Activated gamma-delta T cell treated with Interleukin-2 at 50 U/mL for 16 hours (primary cell): ENCODE measurements at regions not wholly inside any gene's neighbourhood (a gene's known extent, or its start where the extent isn't known, plus 50 kb on each side); places are given as distances from the start of the nearest gene placed in this dataset.

Source experiments
- DNase-seq: peaks from one replicate; pipeline ENCODE4 v3.0.0-alpha.2; 2020

GRCh38 chr6:41429506-41430504 is 94.4 kb downstream of the NCR2 start:
- no peak for DNase-seq

- no peak for DNase-seq
Observed at GRCh38 chr6:41430875-41431274, 95.5 kb downstream of the NCR2 start.

- DNase-seq, result no peak
Observed at GRCh38 chr6:41432280-41432679, 96.9 kb downstream of the NCR2 start.

- DNase-seq, result no peak
Observed at GRCh38 chr6:41434803-41435481, 99.5 kb downstream of the NCR2 start.

- DNase-seq, result no peak
Observed at GRCh38 chr6:41437604-41438003, 102.2 kb downstream of the NCR2 start.

GRCh38 chr6:41438746-41439145 is 103.3 kb downstream of the NCR2 start:
- DNase-seq, result no peak

- peak; percentile 32 for DNase-seq
Observed at GRCh38 chr6:41439524-41440418, 104.4 kb downstream of the NCR2 start.

GRCh38 chr6:41440958-41441357 is 105.2 kb upstream of the FOXP4 start:
- DNase-seq, result no peak

GRCh38 chr6:41441598-41442351 is 104.4 kb upstream of the FOXP4 start:
- no peak for DNase-seq

GRCh38 chr6:41442352-41442672 is 103.9 kb upstream of the FOXP4 start:
- no peak for DNase-seq

- no peak for DNase-seq
Observed at GRCh38 chr6:41442800-41443501, 103.2 kb upstream of the FOXP4 start.

GRCh38 chr6:41443616-41444525 is 102.3 kb upstream of the FOXP4 start:
- no peak for DNase-seq

- DNase-seq, result no peak
Observed at GRCh38 chr6:41445261-41445660, 100.9 kb upstream of the FOXP4 start.

GRCh38 chr6:41446132-41446531 is 100.0 kb upstream of the FOXP4 start:
- no peak for DNase-seq

- no peak for DNase-seq
Observed at GRCh38 chr6:41446907-41447545, 99.2 kb upstream of the FOXP4 start.

GRCh38 chr6:41448256-41448655 is 97.9 kb upstream of the FOXP4 start:
- no peak for DNase-seq

GRCh38 chr6:41449399-41450245 is 96.6 kb upstream of the FOXP4 start:
- no peak for DNase-seq

GRCh38 chr6:41450581-41450980 is 95.6 kb upstream of the FOXP4 start:
- DNase-seq, result no peak

- no peak for DNase-seq
Observed at GRCh38 chr6:41451039-41451438, 95.1 kb upstream of the FOXP4 start.
